CD4-positive, alpha-beta T cell treated with Interleukin-10 for 1 hour (primary cell): ENCODE measurements at regions not wholly inside any gene's neighbourhood (a gene's known extent, or its start where the extent isn't known, plus 50 kb on each side); places are given as distances from the start of the nearest gene placed in this dataset.
"Not testable (repeated sequence)": the region's sequence is repeated elsewhere in the genome, so short reads cannot be mapped to it uniquely, and the experiment has no call there.

ENCODE experiments used
- DNase-seq: peaks from one replicate; pipeline ENCODE4 v3.0.0-alpha.2; 2020

- no peak for DNase-seq
These were observed 232.7 kb upstream of the SGK1 start for GRCh38 chr6:134550604-134551003.

GRCh38 chr6:134549854-134550253 lies 231.9 kb upstream of the SGK1 start:
- no peak for DNase-seq

- DNase-seq = no peak
These were observed 229.2 kb upstream of the SGK1 start for GRCh38 chr6:134546962-134547645.

GRCh38 chr6:134544737-134545136 lies 226.8 kb upstream of the SGK1 start:
- no peak for DNase-seq

- DNase-seq = no peak
These were observed 225.2 kb upstream of the SGK1 start for GRCh38 chr6:134543128-134543527.

GRCh38 chr6:134541001-134541400 lies 223.1 kb upstream of the SGK1 start:
- DNase-seq = no peak

- DNase-seq = no peak
These were observed 222.0 kb upstream of the SGK1 start for GRCh38 chr6:134539865-134540323.

GRCh38 chr6:134537765-134538164 lies 219.9 kb upstream of the SGK1 start:
- DNase-seq = not testable (repeated sequence)

- no peak for DNase-seq
These were observed 219.2 kb upstream of the SGK1 start for GRCh38 chr6:134537146-134537555.

- no peak for DNase-seq
These were observed 217.9 kb upstream of the SGK1 start for GRCh38 chr6:134535831-134536230.

GRCh38 chr6:134534708-134535149 lies 216.8 kb upstream of the SGK1 start:
- DNase-seq = no peak

- no peak for DNase-seq
These were observed 216.1 kb upstream of the SGK1 start for GRCh38 chr6:134533991-134534390.

GRCh38 chr6:134532694-134533624 lies 215.0 kb upstream of the SGK1 start:
- no peak for DNase-seq

GRCh38 chr6:134531611-134532010 lies 213.7 kb upstream of the SGK1 start:
- DNase-seq = no peak

- no peak for DNase-seq
These were observed 213.3 kb upstream of the SGK1 start for GRCh38 chr6:134531188-134531551.

GRCh38 chr6:134529921-134530320 lies 212.0 kb upstream of the SGK1 start:
- DNase-seq = peak; percentile 32

GRCh38 chr6:134529305-134529704 lies 211.4 kb upstream of the SGK1 start:
- no peak for DNase-seq

GRCh38 chr6:134527108-134527787 lies 209.3 kb upstream of the SGK1 start:
- no peak for DNase-seq

GRCh38 chr6:134525190-134525868 lies 207.4 kb upstream of the SGK1 start:
- DNase-seq = no peak

GRCh38 chr6:134523903-134524650 lies 206.2 kb upstream of the SGK1 start:
- DNase-seq = no peak

- no peak for DNase-seq
These were observed 205.1 kb upstream of the SGK1 start for GRCh38 chr6:134523051-134523450.

- no peak for DNase-seq
These were observed 203.2 kb upstream of the SGK1 start for GRCh38 chr6:134521116-134521501.
